CD14-positive monocyte (primary cell): ENCODE measurements at regions not wholly inside any gene's neighbourhood (a gene's known extent, or its start where the extent isn't known, plus 50 kb on each side); places are given as distances from the start of the nearest gene placed in this dataset.

ENCODE experiments used
- DNase-seq, 3 donors: peaks; one replicate each; pipeline ENCODE4 v3.0.0-alpha.2; 2011 to 2022
- H2AFZ ChIP-seq: 2 replicates; pipeline ENCODE4 v1.6.0; 2012; ENCODE audit warnings: mild to moderate bottlenecking, low read depth, low read length, inconsistent platforms; ENCODE audit not compliant: insufficient read depth, poor library complexity, severe bottlenecking
- H3K27ac ChIP-seq, 2 donors: 1 replicate in 1 of 2; 2 replicates in 1 of 2; pipeline ENCODE4 v1.5.1; 2012 to 2013; ENCODE audit warnings: low read length in 2 of 2, control low read depth in 1 of 2, inconsistent platforms in 1 of 2, low read depth in 1 of 2, mild to moderate bottlenecking in 1 of 2
- H3K27me3 ChIP-seq, 2 donors: one replicate each; pipeline versions ENCODE4 v1.6.0 to v1.6.1; 2011 to 2013; ENCODE audit warnings: low read length in 2 of 2; ENCODE audit not compliant: control insufficient read depth in 2 of 2, insufficient read depth in 2 of 2
- H3K36me3 ChIP-seq, 2 donors: replicated peaks in 1 of 2; 1 replicate in 1 of 2; 2 replicates in 1 of 2; pipeline versions ENCODE4 v1.5.1 to v1.6.1; 2012 to 2013; ENCODE audit warnings: low read length in 2 of 2, control low read depth in 1 of 2, inconsistent platforms in 1 of 2, mild to moderate bottlenecking in 1 of 2; ENCODE audit not compliant: insufficient read depth in 2 of 2, control insufficient read depth in 1 of 2
- H3K4me1 ChIP-seq, 2 donors: 1 replicate in 1 of 2; 2 replicates in 1 of 2; pipeline versions ENCODE4 v1.5.1 to v1.6.1; 2012 to 2013; ENCODE audit warnings: low read length in 2 of 2, control low read depth in 1 of 2, inconsistent platforms in 1 of 2, mild to moderate bottlenecking in 1 of 2, moderate library complexity in 1 of 2; ENCODE audit not compliant: insufficient read depth in 2 of 2, control insufficient read depth in 1 of 2
- H3K4me2 ChIP-seq: replicated peaks from 2 replicates; pipeline ENCODE3; 2012; ENCODE audit warnings: low read length, moderate library complexity, mild to moderate bottlenecking; ENCODE audit not compliant: poor library complexity, severe bottlenecking; ENCODE audit errors: extremely low read depth
- H3K4me3 ChIP-seq, 3 experiments: fragments of 200-600 bp in 1 of 3; sonication (generic) in 1 of 3; replicated peaks in 1 of 3; 1 replicate in 2 of 3; 2 replicates in 1 of 3; pipeline ENCODE4 v1.5.1; 2011 to 2013; ENCODE audit warnings: low read length in 3 of 3, mild to moderate bottlenecking in 3 of 3, control low read depth in 2 of 3, low read depth in 2 of 3, inconsistent platforms in 1 of 3, moderate library complexity in 1 of 3
- H3K79me2 ChIP-seq: 2 replicates; pipeline ENCODE4 v1.6.0; 2012; ENCODE audit warnings: mild to moderate bottlenecking, control low read depth, inconsistent platforms, low read length, moderate library complexity; ENCODE audit not compliant: insufficient read depth
- H3K9ac ChIP-seq: 2 replicates; pipeline ENCODE4 v1.6.0; 2017; ENCODE audit warnings: low read length, mild to moderate bottlenecking; ENCODE audit not compliant: insufficient read depth, poor library complexity, severe bottlenecking
- H3K9me3 ChIP-seq, 2 donors: replicated peaks in 1 of 2; 1 replicate in 1 of 2; 2 replicates in 1 of 2; pipeline versions ENCODE4 v1.5.1 to v1.6.1; 2012 to 2013; ENCODE audit warnings: low read length in 2 of 2, control low read depth in 1 of 2; ENCODE audit not compliant: control insufficient read depth in 1 of 2, insufficient read depth in 1 of 2
- H4K20me1 ChIP-seq: 2 replicates; pipeline ENCODE4 v1.6.0; 2012; ENCODE audit warnings: mild to moderate bottlenecking, low read length, control low read depth, moderate library complexity; ENCODE audit not compliant: insufficient read depth
- H3K27ac Mint-ChIP-seq, 7 donors: one replicate each; pipeline ENCODE4 v1.8.0; 2020; ENCODE audit warnings: mild to moderate bottlenecking in 7 of 7, mixed read lengths in 7 of 7, moderate library complexity in 6 of 7, inconsistent platforms in 2 of 7
- H3K27me3 Mint-ChIP-seq, 3 donors: one replicate each; pipeline ENCODE4 v1.8.0; 2021 to 2022; ENCODE audit warnings: low read depth in 3 of 3, mild to moderate bottlenecking in 3 of 3, mixed read lengths in 3 of 3, moderate library complexity in 3 of 3, inconsistent platforms in 1 of 3
- H3K36me3 Mint-ChIP-seq, 2 donors: one replicate each; pipeline ENCODE4 v1.8.0; 2020; ENCODE audit warnings: mixed read lengths in 2 of 2, inconsistent platforms in 1 of 2, mild to moderate bottlenecking in 1 of 2
- H3K4me1 Mint-ChIP-seq: one replicate; pipeline ENCODE4 v1.8.0; 2020; ENCODE audit warnings: mild to moderate bottlenecking, mixed read lengths
- H3K4me3 Mint-ChIP-seq, 2 donors: one replicate each; pipeline ENCODE4 v1.8.0; 2020; ENCODE audit warnings: mild to moderate bottlenecking in 2 of 2, mixed read lengths in 2 of 2, moderate library complexity in 1 of 2
- H3K9me3 Mint-ChIP-seq, 7 donors: one replicate each; pipeline ENCODE4 v1.8.0; 2020 to 2022; ENCODE audit warnings: mixed read lengths in 7 of 7, mild to moderate bottlenecking in 6 of 7, moderate library complexity in 6 of 7, inconsistent platforms in 2 of 7
- WGBS: methylation state at CpG from one replicate; pipeline ENCODE4 v1.1.5; 2013; ENCODE audit warnings: missing lambda C conversion rate; ENCODE audit not compliant: insufficient coverage; 5-methylcytosine and 5-hydroxymethylcytosine counted together
- intact Hi-C, 2 donors: fragments of 100-400 bp; cut with micrococcal nuclease; formaldehyde crosslinking; loops; one replicate each; pipeline versions ENCODE4 v1.15.0 to v1.15.1; 2023
- TF ChIP-seq, protein P1 (sequence below): fragments of 200-600 bp; IDR thresholded peaks from one replicate; pipeline ENCODE4 v1.8.0; 2022; ENCODE audit warnings: antibody characterized with exemption, mild to moderate bottlenecking

DNA sequence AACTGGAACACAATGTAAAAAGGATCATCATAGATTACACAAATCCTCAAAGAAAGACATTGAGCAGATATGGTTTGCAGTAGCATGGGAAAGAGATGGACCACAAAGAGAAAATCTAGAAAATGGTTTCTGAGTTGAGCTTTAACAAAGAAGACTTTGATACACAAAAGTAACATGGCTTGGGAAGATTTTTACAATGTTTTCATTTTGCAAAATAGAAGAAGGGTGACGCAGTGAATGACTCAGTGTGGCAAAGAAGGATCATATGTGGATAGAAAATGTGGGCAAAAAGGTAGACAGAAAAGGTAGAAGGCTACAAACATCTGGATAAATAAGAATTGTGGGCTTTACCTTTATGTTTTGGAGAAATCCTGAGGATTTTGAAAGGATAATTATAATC, 1220.5 kb downstream of the PCDH17 start:
- Histone ChIP-seq H3K36me3 (no peaks in the 10 kb centered on the region), H3K27me3 (no peaks in the 10 kb centered on the region), H2AFZ (no peak overlapping the region), H3K9me3 (no peaks in the 10 kb centered on the region), H3K79me2 (no peaks in the 10 kb centered on the region), H4K20me1 (no peaks in the 10 kb centered on the region), H3K4me1 (no peaks in the 10 kb centered on the region), H3K4me2 (no peak overlapping the region), H3K4me3 (no peak overlapping the region), H3K27ac (no peak overlapping the region), H3K9ac (no peak overlapping the region)
- TF ChIP-seq, protein P1, sequence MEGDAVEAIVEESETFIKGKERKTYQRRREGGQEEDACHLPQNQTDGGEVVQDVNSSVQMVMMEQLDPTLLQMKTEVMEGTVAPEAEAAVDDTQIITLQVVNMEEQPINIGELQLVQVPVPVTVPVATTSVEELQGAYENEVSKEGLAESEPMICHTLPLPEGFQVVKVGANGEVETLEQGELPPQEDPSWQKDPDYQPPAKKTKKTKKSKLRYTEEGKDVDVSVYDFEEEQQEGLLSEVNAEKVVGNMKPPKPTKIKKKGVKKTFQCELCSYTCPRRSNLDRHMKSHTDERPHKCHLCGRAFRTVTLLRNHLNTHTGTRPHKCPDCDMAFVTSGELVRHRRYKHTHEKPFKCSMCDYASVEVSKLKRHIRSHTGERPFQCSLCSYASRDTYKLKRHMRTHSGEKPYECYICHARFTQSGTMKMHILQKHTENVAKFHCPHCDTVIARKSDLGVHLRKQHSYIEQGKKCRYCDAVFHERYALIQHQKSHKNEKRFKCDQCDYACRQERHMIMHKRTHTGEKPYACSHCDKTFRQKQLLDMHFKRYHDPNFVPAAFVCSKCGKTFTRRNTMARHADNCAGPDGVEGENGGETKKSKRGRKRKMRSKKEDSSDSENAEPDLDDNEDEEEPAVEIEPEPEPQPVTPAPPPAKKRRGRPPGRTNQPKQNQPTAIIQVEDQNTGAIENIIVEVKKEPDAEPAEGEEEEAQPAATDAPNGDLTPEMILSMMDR = no peak
- no peaks in the 10 kb centered on the region for H3K4me1 Mint-ChIP-seq
- intact Hi-C loops = no loop called here
- peaks cover under 1 to 6% (median 5%) of the 10 kb centered on the region in 7 donors for H3K9me3 Mint-ChIP-seq
- WGBS = 50% methylated on average over 1 of the region's 1 CpG
- H3K27ac Mint-ChIP-seq = no peak overlapping the region
- DNase-seq = no peak
- H3K36me3 Mint-ChIP-seq = no peaks in the 10 kb centered on the region
- H3K4me3 Mint-ChIP-seq = peak overlapping the region in 1 of 2 donors; percentile 26
- peaks cover 0 to 6% (median 4%) of the 10 kb centered on the region in 3 donors for H3K27me3 Mint-ChIP-seq

DNA sequence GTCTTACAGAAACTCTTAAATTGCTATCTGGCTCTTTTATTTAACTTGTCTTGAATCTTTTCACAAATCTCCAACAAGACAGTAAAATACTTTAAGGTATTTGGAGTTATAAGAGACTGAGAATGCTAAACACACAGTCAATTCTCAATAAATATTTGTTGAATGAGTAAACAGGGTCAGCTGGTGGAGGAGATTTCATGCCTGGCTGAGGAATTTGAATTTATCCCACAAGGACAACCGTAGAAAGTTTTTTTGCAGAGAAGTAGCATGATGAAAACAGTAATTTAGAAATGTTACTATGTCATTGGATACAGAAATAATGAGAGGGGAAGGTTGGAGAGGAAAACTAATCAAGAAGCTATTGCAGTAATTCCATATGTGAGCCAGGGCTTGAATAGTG, 1223.7 kb downstream of the PCDH17 start:
- Mint-ChIP-seq H3K27ac (no peak overlapping the region), H3K4me3 (no peak overlapping the region)
- H3K4me2 ChIP-seq = no peak overlapping the region

More for the DNA sequence above, 1223.7 kb downstream of the PCDH17 start:
- Mint-ChIP-seq H3K4me1 (no peaks in the 10 kb centered on the region), H3K9me3 (peaks cover 4 to 21% (median 11%) of the 10 kb centered on the region in 7 donors), H3K36me3 (no peaks in the 10 kb centered on the region), H3K27me3 (peaks cover 0 to 6% (median 3%) of the 10 kb centered on the region in 3 donors)
- no peaks in the 10 kb centered on the region for H3K79me2 ChIP-seq
- H3K9me3 ChIP-seq = peaks cover 11 to 19% of the 10 kb centered on the region in 2 donors
- WGBS = 83% methylated on average over 1 of the region's 1 CpG
- H3K27me3 ChIP-seq = no peaks in the 10 kb centered on the region
- no peaks in the 10 kb centered on the region for H3K36me3 ChIP-seq
- TF ChIP-seq, protein P1 = no peak
- no peaks in the 10 kb centered on the region for H4K20me1 ChIP-seq
- H3K9ac ChIP-seq = no peak overlapping the region
- H3K4me3 ChIP-seq = no peak overlapping the region
- H3K27ac ChIP-seq = no peak overlapping the region
- intact Hi-C loops = no loop called here
- no peak for DNase-seq
- H2AFZ ChIP-seq = no peak overlapping the region
- no peaks in the 10 kb centered on the region for H3K4me1 ChIP-seq
